NCI-H345 treated with DMSO at 0.1 percent for 48 hours (cell line): ENCODE measurements at regions not wholly inside any gene's neighbourhood (a gene's known extent, or its start where the extent isn't known, plus 50 kb on each side); places are given as distances from the start of the nearest gene placed in this dataset.

Experiments used
- DNase-seq: peaks from one replicate; lab custom pipeline; 2025; ENCODE audit not compliant: unreplicated experiment; lab: John Stamatoyannopoulos, UW

DNA sequence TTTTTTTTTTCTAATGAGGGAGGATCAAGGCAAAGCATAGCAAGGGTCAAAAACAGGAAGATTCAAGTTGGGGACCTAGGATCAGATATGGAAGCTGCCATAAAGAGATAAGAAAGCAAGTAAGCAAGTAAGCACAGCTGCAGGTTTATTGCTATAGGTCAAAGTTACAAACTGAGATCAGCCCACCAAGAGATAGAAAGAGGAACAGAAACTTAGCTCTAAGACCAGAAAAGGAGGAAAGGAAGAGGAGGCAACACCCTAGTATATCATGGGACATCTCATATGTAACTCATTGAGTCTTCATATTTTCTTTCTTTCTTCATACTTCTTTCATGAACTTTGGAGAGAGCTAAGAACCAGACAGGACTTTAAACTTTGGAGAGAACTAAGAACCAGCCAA lies 295.9 kb upstream of the CRIM1 start:
- DNase-seq: no peak

DNA sequence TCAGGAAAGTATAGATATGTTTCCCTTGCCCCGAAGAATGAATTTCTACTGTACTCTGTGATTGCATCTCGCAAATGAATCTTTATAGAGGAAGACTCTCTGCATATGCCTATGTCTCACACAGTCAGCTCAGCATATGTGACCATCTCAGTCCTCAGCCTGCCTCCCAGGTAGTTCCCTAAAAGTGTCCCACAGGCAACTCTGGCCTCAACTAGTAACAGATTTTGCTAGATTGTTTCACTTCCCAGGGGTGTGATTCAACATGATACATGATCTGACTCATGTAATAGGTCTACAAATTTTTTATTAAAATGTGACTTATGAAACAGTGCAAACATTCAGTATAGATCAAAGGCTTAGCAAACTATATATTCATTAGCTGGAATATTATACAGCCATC lies 296.6 kb upstream of the CRIM1 start:
- DNase-seq: no peak

DNA sequence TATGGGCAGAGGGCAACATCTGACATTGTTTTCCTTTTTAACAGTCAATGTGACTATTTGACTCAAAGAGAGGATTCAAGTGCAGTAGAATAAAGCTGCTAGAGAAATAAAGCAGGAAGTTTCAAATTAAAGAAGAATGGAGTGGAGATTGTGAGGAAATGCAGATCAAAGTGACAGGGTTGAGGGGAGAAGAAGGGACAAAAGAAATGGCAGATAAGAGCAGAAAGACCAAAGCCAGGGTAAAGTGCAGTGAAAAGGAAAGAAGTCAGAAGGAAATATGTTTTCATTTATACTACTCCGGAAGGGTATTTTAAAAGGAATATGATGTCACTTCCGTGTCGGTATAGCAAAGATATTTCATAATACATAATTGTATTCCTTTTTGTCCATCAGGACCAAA lies 297.5 kb upstream of the CRIM1 start:
- DNase-seq: no peak

- DNase-seq: no peak
Measured at GRCh38 chr2:36052819-36053218, 302.8 kb upstream of the CRIM1 start.

GRCh38 chr2:36044411-36044810 lies 311.2 kb upstream of the CRIM1 start:
- DNase-seq: no peak

DNA sequence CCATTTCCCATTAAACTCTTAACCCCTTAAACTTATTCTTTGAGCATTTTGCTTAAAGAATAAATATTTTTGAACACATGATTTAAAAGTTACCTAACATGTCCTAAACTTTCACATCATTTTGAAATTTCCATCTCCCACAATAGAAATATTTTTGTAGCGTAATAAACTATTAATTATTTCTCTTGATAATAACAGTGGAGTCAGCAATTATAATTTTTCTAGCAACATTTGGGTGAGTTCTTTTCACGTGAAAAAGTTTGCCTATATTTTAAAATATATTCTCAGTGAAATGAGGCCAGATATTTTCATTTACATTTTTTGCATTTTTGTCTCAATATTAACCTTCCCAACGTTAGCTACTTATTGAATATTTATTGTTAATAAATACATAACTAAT lies 320.4 kb upstream of the CRIM1 start:
- DNase-seq: no peak

GRCh38 chr2:36032046-36032445 lies 323.5 kb upstream of the CRIM1 start:
- DNase-seq: no peak

GRCh38 chr2:36031471-36031870 lies 324.1 kb upstream of the CRIM1 start:
- no peak for DNase-seq

GRCh38 chr2:36027616-36028015 lies 328.0 kb upstream of the CRIM1 start:
- DNase-seq: no peak

DNA sequence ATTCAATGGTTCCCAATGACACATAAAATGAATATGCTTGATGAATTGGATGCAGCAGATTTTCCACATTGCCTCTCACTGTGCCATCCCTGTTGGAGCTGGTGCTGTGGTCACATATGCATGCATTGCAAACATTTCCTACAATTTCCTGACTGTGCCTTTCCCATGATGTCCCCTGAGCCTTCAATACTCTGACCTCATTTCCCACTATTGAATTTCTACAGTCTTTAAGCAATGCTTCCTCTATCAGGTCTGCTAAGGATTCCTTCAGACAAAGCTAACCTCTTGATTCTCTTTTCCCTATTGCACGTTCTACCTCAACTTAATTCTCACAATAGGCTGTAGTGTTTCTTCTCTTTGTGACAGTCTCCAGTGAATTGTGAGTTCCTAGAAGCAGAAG lies 342.5 kb upstream of the CRIM1 start:
- DNase-seq: no peak

GRCh38 chr2:36006444-36006843 lies 349.1 kb upstream of the CRIM1 start:
- DNase-seq: no peak

- no peak for DNase-seq
Measured at GRCh38 chr2:36002941-36003340, 352.6 kb upstream of the CRIM1 start.

- DNase-seq: no peak
Measured at GRCh38 chr2:35997488-35997887, 358.1 kb upstream of the CRIM1 start.

DNA sequence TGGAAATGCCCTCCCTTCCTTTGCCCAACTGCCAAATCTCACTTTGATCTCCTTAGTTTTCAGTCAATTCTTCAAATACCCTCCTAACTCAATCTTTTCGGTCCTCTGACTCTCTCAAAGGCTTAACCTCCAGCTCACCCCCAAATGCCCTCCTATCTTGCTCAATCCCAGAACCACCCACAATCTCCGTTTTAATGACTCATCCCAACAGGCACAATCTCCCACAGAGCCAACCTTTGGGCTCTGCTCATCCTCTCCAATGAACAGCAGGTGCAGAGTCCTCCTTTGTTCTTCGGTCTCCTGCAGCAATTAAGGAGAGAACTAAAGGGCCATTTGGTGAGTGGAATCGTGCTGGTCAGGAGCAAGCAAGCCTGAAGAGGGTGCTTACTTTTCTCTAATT lies 366.1 kb upstream of the CRIM1 start:
- DNase-seq: no peak

DNA sequence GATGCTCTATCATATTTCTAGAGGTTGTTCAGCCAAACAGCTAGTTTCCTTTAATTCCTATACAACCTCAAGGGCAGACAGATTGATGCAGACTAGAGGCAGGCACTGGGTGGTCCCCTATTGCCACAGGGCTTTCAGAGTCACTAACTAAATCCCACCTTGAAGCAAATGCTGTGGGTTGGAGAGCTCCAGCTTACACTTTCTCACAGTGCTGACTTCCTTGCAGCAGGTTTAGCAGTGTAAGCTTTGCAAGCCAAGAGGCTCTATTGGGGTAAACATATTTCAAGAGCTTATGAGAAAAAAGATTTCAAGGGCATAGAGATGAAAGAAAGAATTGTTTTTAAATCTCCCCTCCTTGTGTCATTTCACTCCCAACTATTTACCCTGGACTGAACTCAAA lies 366.5 kb upstream of the CRIM1 start:
- DNase-seq: no peak

GRCh38 chr2:35986871-35987270 lies 368.7 kb upstream of the CRIM1 start:
- DNase-seq: no peak

GRCh38 chr2:35978218-35978617 lies 377.4 kb upstream of the CRIM1 start:
- no peak for DNase-seq

DNA sequence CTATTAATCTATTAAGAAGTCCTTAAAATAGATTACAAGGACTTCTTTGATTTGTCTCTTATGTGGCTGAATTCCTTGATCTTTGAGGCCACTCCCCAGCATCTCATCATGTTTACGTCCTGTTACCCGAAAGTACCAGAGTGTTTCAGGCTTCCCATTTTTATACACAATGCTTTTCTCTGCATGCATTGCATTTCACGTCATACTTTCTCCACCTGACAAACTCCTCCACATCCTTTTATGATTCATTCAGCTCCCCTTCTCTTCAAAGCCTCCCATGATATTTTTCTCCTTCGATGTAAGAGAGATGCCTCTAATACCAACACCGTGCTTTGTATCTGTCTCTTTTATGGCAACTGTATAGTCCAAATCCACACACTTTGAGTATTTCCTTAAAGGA lies 379.0 kb upstream of the CRIM1 start:
- no peak for DNase-seq

GRCh38 chr2:35973737-35974132 lies 381.8 kb upstream of the CRIM1 start:
- DNase-seq: no peak

DNA sequence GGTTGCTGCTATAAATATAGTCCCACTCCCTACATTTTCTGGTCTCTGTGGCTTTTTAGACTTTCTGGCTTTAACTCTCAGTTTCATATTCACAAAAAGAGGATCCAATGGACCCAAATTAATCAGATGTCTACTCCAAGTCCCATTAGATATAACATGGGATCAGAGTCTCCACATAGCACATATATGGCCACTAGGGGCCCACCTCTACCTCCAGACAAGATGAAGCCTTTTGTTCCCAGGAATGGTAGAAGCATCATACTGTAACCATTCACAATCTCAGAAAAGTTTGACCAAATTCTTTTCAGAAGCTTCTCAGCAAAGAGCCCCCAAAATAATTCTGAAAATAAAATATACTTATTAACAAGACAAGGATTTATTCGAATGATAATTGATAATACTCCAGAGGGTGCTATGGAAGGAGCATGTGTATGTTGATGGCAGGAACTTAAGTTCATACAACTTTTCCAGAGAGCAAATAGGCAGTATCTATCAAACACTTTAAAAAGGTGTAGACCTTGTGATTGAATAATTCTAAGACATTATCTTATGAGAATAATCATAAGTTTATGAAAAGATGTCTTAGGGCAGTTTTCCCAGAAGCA lies 382.3 kb upstream of the CRIM1 start:
- DNase-seq: no peak

DNA sequence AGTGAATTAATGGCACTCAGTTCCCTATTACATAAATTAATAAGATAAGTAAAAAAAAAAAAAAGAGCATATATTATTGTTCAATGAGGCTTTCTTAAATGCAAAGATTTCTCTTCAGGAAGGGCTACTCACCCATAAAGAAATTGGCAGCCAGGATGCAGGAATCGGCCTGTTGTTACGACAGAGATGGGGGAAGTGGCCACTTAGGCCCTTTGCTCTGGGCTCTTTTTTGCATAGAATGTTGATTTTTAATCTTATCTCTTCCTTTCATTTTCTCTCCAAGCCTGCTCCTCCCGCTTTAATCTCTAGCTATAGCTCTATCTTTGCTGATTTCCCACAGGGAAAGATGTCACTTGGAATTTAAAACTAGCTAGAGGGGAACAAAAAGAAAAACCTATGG lies 391.8 kb upstream of the CRIM1 start:
- DNase-seq: no peak

DNA sequence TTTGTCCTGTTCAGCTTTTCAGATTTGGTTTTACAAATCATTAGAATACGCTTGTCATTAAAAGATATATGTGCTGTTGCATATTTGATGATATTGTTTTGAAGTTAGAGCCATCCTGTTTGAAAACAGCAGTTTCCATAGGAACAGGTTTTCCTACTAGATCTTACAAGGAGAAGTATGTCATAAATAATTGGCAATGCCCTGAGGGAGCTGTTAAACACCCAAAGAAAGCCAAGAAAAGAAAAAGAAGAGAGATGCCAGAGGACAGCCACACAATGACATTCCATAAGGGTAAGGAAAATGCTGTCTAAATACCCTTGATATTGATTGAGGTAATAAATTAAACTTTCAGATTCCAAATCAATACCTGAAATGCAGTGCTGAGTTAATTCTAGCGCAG lies 392.2 kb upstream of the CRIM1 start:
- DNase-seq: no peak

DNA sequence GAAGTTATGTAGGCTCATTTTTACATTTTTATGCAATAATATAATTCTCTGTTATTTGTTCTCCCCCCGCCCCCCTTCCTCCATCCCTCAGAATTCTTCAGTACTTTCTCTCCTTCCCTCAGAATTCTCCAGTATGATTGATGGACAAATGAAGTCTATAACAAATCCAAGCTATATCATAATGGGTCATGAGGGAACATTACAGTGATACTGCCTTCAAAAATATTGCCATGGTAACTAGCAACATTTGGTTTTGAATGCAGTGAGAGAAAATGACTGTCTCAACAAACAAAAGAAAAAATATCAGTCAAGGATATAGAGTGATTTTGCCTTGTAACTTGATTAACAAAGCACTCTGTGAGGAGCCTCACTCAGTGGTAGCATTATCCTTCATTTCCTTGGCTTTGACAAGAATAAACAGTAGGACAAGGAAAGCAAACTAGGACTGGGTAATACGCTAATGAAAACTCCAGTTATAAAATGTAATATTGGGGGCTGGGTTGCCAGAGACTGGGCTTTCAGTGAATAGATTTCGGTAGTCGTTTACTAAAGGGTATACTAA lies 392.9 kb upstream of the CRIM1 start:
- no peak for DNase-seq
